WERI-Rb-1 (cell line): ENCODE measurements at regions not wholly inside any gene's neighbourhood (a gene's known extent, or its start where the extent isn't known, plus 50 kb on each side); places are given as distances from the start of the nearest gene placed in this dataset.
"Not testable (repeated sequence)": the region's sequence is repeated elsewhere in the genome, so short reads cannot be mapped to it uniquely, and the experiment has no call there.

ENCODE experiments used
- DNase-seq: peaks from one replicate; pipeline ENCODE4 v3.0.0-alpha.2; 2020
- H3K27ac ChIP-seq: fragments of 250-450 bp; sonication (Bioruptor Pico); 2 replicates; pipeline ENCODE4 v1.5.1; 2020; ENCODE audit warnings: mild to moderate bottlenecking, moderate library complexity
- H3K27me3 ChIP-seq: fragments of 250-450 bp; sonication (Bioruptor Pico); 2 replicates; pipeline ENCODE4 v1.5.1; 2021; ENCODE audit warnings: mild to moderate bottlenecking, low read depth, moderate library complexity; ENCODE audit not compliant: insufficient read depth, severe bottlenecking
- H3K36me3 ChIP-seq: fragments of 250-450 bp; sonication (Bioruptor Pico); 2 replicates; pipeline ENCODE4 v1.5.1; 2020; ENCODE audit warnings: mild to moderate bottlenecking, moderate library complexity
- H3K4me3 ChIP-seq: 2 replicates; pipeline ENCODE4 v1.5.1; 2011; ENCODE audit warnings: low read depth, mild to moderate bottlenecking, control low read depth, low read length
- H3K9me3 ChIP-seq: fragments of 250-450 bp; sonication (Bioruptor Pico); 2 replicates; pipeline ENCODE4 v1.5.1; 2021; ENCODE audit warnings: mild to moderate bottlenecking, moderate library complexity; ENCODE audit not compliant: severe bottlenecking
- TF ChIP-seq, protein P1 (sequence below): IDR thresholded peaks from 2 replicates; pipeline ENCODE4 v1.5.1; 2011; ENCODE audit warnings: low read depth, mild to moderate bottlenecking, control low read depth, inconsistent platforms, low read length

DNA sequence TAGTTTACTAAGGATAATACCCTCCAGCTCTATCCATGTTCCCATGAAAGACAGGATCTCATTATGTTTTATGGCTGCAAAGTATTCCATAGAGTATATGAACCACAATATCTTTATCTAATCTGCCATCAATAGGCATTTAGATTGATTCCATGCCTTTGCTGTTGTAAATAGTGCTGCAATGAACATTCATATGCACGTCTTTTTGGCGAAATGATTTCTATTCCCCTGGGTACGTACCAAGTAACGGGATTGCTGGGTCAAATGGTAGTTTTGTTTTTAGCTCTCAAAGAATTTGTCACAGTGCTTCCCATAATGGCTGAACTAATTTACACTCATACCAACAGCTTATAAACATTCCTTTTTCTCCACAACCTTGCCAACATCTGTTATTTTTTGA, 750.9 kb downstream of the BRINP3 start:
- H3K9me3 ChIP-seq, result no peaks in the 10 kb centered on the region
- no peaks in the 10 kb centered on the region for H3K36me3 ChIP-seq
- no peaks in the 10 kb centered on the region for H3K27me3 ChIP-seq
- H3K27ac ChIP-seq, result no peak overlapping the region
- no peak overlapping the region for H3K4me3 ChIP-seq
- DNase-seq, result no peak
- TF ChIP-seq, protein P1, sequence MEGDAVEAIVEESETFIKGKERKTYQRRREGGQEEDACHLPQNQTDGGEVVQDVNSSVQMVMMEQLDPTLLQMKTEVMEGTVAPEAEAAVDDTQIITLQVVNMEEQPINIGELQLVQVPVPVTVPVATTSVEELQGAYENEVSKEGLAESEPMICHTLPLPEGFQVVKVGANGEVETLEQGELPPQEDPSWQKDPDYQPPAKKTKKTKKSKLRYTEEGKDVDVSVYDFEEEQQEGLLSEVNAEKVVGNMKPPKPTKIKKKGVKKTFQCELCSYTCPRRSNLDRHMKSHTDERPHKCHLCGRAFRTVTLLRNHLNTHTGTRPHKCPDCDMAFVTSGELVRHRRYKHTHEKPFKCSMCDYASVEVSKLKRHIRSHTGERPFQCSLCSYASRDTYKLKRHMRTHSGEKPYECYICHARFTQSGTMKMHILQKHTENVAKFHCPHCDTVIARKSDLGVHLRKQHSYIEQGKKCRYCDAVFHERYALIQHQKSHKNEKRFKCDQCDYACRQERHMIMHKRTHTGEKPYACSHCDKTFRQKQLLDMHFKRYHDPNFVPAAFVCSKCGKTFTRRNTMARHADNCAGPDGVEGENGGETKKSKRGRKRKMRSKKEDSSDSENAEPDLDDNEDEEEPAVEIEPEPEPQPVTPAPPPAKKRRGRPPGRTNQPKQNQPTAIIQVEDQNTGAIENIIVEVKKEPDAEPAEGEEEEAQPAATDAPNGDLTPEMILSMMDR, result no peak

DNA sequence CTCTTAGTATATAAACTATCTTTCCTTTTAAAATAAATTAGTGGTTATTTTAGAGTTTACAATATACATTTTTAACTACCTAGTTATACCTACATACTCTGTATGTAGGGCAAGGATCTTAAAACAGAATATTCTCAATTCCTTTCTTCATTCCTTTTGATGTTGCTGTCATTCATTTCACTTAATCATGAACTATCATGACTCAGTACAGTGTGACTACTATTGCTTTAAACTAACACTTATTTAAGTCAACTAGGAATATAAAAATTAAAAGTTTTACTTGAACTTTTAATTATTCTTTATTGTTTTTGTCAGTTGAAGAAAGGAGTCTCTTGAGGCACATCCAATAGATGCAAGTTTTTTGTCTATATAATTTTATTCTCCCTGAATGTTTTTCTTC, 726.4 kb downstream of the BRINP3 start:
- H3K27ac ChIP-seq, result no peak overlapping the region
- no peaks in the 10 kb centered on the region for H3K27me3 ChIP-seq
- H3K36me3 ChIP-seq, result no peaks in the 10 kb centered on the region
- TF ChIP-seq, protein P1, result no peak
- H3K9me3 ChIP-seq, result no peaks in the 10 kb centered on the region
- no peak overlapping the region for H3K4me3 ChIP-seq
- DNase-seq, result no peak

DNA sequence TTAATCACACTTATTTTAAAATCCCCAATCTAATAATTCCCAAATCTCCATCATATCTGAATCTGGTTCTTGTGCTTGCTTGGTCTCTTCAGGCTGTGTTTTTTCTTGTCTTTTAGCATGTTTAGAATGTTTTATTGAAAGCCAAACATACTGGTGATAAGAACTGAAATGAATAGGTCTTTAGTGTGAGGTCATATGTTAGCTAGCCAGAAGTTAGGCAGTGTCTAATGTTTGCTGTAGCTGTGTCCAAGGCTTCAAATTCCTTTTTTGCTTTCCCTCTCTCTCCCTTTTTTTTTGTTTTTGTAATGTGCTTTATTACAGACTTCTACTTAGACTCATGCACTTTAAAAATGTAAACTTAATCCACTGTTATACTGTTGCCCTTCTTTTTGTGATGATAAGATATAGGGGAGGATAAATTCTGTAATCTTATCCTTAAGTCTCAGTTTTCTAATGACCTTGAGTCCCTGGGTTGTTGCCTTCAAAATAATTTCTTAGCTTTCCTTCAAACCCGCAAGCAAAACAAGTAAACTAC, 725.1 kb downstream of the BRINP3 start:
- H3K36me3 ChIP-seq, result no peaks in the 10 kb centered on the region
- H3K4me3 ChIP-seq, result no peak overlapping the region
- no peaks in the 10 kb centered on the region for H3K9me3 ChIP-seq
- TF ChIP-seq, protein P1, result no peak
- H3K27ac ChIP-seq, result no peak overlapping the region
- no peak for DNase-seq
- no peaks in the 10 kb centered on the region for H3K27me3 ChIP-seq

DNA sequence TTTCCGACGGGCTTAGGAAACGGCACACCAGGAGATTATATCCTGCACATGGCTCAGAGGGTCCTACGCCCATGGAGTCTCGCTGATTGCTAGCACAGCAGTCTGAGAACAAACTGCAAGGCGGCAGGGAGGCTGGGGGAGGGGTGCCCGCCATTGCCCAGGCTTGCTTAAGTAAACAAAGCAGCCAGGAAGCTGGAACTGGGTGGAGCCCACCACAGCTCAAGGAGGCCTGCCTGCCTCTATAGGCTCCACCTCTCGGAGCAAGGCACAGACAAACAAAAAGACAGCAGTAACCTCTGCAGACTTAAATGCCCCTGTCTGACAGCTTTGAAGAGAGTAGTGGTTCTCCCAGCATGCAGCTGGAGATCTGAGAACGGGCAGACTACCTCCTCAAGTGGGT, 722.6 kb downstream of the BRINP3 start:
- not testable (repeated sequence) for H3K36me3 ChIP-seq, H3K4me3 ChIP-seq, H3K9me3 ChIP-seq, H3K27ac ChIP-seq, DNase-seq, H3K27me3 ChIP-seq

DNA sequence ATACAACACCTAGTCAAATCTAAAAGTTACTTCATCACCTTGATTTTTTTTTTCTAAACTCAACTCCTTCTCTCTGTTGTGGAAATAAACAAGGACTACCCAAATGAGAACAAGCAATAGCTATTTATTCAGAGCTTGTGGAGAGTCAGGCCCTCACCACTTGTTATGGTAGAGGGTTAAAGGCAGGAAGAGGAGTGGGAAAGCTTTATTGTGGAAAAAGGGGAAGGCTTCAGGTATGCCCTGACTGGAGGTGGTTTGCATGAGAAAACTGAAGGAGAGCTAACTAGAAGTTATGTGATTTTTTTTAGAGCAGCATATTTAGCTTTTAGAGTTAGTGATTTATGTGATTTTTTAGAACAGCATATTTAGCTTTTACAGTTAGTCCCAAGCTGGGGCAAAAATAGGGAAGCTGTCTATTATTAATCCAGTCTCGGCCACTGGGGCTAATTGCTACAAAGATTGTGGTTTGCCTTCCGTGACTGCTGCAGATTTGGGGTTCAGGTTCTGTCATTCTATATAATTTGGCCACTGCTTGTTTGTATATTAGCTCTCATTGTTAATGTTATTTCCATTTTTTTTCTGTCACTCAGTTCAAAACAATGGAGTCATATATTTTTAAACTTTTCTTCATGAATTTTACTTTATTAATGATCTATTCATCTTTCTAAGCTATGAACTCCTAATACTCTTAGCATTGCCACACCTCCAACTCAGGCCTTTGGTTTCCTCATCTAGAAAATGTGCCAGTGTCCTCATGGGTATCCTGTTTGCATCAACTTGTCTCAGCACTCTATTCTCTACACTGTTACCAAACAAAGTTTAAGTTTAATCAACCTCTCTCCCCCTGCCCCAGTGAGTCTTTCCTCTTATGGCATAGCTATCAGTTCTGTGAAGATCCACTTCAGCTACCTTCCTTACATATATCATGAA, 713.0 kb downstream of the BRINP3 start:
- no peak for DNase-seq
- H3K4me3 ChIP-seq, result no peak overlapping the region
- no peak overlapping the region for H3K27ac ChIP-seq
- no peaks in the 10 kb centered on the region for H3K27me3 ChIP-seq
- no peaks in the 10 kb centered on the region for H3K9me3 ChIP-seq
- no peaks in the 10 kb centered on the region for H3K36me3 ChIP-seq
- TF ChIP-seq, protein P1, result no peak

DNA sequence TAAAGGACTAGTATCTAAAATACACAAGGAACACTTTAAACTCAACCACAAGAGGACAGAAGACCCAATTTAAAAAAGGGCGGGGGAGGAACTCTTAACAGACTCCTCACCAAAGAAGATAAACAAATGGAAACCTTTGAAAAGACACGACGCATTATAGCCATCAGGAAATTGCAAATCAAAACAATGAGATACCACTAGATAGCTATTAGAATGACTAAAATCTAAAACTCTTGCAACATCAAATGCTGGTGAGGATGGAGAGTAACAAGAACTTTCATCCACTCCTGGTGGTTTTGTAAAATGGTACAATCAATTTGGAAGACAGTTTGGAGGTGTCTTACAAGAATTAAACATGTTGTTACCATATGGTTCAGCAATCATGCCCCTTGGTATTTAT, 708.2 kb downstream of the BRINP3 start:
- TF ChIP-seq, protein P1, result no peak
- Histone ChIP-seq H3K4me3 (no peak overlapping the region), H3K27me3 (no peaks in the 10 kb centered on the region), H3K36me3 (no peaks in the 10 kb centered on the region), H3K27ac (no peak overlapping the region), H3K9me3 (no peaks in the 10 kb centered on the region)
- DNase-seq, result no peak
